CD4-positive, alpha-beta T cell treated with Interferon alpha-2 for 1 hour (primary cell): ENCODE measurements at regions not wholly inside any gene's neighbourhood (a gene's known extent, or its start where the extent isn't known, plus 50 kb on each side); places are given as distances from the start of the nearest gene placed in this dataset.

Experiments
- DNase-seq, 2 donors: peaks; one replicate each; pipeline ENCODE4 v3.0.0-alpha.2; 2020 to 2022

DNA sequence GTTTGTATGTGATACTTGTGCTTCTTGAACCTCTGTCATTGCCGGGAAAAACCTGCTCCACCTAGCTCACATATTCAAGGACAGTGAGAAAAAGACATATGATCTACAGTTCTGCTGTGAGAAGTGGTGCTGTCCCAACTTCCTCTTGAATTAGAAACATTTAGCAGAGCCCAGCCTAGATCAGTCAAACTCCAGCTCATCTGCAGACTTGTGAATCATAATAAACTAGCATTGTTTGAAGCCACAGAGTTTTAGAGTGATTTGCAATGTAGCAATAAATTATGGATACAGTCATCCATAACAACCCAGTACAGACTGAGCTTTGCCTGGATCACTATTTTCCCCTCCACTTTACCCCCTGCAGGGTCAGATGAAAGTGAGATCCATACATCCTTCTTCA is 497.8 kb downstream of the PLA2G4A start:
- DNase-seq: no peak

DNA sequence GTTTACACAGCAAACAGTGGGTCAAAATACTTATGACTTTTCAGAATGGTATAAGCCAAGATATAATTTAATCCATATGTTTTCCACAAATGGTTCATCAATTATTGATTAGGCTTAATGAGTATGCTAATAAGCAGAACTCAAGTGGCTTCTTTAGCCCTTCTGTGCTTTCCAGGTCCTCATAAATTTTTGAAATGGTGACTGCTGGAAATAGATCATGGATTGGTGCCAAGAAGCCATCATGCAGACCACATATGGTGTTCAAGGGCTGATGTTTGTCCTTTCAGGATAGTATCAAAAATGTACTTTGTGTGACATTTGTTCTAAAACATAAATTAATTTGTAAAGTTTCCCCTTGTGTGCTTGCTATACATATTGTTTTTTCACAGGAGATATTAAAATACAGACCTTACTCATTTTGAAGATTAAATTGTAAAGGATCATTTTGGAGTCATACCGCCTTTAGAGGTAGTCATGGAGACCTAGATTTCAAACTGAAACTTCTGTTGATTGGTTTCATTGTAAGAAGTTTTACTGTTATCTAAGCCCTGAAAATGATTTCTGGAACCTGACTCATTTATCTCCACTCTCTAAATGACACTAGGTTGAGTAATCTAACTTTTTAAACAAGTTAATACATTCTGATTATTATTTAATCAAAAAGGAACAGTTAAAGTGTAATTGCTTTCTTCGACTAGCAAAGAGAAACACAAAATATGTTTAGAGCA is 507.9 kb downstream of the PLA2G4A start:
- no peak for DNase-seq

- DNase-seq: no peak
Observed at GRCh38 chr1:187338762-187339412, 510.1 kb downstream of the PLA2G4A start.

DNA sequence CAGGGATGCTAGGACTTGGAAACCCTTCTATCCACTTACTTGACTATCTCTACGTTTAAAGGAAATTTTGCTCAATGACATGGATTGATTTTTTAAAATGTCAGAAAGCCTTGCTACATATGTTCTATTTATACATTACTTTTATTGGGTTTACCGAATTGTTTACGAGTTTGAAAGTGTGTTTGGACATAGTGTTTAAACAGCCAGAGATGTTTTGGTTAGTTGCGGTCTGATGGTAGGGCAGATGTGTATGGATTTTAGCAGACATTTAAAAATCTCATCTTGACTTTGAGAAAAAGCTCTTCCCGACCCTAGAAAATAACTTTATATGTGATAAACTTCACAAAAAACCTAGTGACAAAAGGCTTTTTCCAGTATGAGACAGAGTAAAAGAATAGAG is 513.7 kb downstream of the PLA2G4A start:
- no peak for DNase-seq

DNA sequence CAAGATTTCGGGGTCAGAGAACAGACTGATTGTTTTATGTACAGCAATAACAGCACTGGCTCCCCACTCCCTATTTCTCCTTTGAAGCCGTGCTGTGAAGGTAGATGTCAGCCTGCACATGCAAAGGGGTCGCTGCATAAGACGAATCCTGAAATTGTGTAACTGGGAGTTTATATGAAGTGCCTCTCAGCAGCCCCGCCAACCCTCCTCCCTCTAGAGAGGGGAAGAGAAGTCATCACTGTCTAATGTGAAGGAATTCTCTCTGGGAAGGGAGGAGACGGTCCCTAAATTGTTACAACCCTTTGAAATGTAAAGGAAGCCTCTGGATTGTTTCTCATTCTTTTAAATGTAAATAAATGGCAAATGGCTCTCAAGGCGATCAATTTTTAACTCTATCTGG is 545.3 kb downstream of the PLA2G4A start:
- no peak for DNase-seq

GRCh38 chr1:187374742-187375141 is 546.0 kb downstream of the PLA2G4A start:
- DNase-seq: no peak

DNA sequence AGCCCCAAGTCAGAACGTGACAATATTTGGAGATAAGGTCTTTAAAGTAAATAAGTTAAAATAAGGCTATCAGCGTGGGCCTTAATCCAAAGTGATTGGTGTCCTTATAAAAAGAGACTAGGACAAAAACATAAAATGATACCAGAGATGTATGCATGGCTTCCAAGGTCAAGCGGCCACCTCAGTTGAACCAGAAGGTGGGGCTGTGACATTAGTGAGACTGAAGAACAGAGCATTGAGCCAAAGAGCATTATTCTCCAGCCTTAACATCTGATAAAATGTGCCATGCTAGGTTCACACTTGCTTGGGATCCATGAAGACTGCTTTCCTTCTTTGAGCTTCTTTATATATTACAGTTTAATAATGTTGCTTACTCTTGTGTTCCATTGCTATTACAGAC is 554.6 kb downstream of the PLA2G4A start:
- DNase-seq: no peak

- no peak for DNase-seq
Observed at GRCh38 chr1:187384504-187384903, 555.8 kb downstream of the PLA2G4A start.

DNA sequence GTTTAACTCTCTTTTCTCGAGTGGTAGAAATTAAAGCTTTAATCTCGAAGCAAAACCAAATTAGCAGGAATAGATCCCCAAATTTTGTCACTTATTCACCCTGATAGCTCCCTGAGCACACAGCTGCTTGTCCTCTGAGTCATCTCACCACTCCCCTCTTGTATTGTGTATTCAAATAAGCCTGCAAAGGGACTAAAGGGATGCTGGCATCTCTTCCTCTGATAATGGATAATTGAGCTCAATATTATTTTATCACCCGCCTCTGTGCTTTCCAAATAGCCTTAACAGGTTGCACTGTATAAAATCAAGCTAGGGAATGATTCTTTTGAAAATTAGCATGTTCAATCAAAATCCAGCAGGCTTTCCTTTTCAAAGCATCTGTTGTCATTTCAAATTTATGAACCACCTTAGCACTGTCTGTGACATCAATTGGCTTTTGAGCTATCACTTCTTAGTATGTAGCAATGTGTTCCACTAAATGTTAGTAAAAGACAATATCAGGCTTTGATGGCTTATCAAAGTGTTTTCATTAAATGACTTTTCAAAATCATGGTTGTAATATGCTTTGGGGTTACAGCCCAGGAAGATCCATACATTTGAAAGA is 561.6 kb downstream of the PLA2G4A start:
- DNase-seq: no peak

GRCh38 chr1:187396226-187396625 is 567.5 kb downstream of the PLA2G4A start:
- DNase-seq: no peak

GRCh38 chr1:187396929-187397796 is 568.4 kb downstream of the PLA2G4A start:
- no peak for DNase-seq

GRCh38 chr1:187408212-187409004 is 579.7 kb downstream of the PLA2G4A start:
- DNase-seq: no peak

- no peak for DNase-seq
Observed at GRCh38 chr1:187409341-187409740, 580.6 kb downstream of the PLA2G4A start.

GRCh38 chr1:187411118-187411517 is 582.4 kb downstream of the PLA2G4A start:
- DNase-seq: no peak

DNA sequence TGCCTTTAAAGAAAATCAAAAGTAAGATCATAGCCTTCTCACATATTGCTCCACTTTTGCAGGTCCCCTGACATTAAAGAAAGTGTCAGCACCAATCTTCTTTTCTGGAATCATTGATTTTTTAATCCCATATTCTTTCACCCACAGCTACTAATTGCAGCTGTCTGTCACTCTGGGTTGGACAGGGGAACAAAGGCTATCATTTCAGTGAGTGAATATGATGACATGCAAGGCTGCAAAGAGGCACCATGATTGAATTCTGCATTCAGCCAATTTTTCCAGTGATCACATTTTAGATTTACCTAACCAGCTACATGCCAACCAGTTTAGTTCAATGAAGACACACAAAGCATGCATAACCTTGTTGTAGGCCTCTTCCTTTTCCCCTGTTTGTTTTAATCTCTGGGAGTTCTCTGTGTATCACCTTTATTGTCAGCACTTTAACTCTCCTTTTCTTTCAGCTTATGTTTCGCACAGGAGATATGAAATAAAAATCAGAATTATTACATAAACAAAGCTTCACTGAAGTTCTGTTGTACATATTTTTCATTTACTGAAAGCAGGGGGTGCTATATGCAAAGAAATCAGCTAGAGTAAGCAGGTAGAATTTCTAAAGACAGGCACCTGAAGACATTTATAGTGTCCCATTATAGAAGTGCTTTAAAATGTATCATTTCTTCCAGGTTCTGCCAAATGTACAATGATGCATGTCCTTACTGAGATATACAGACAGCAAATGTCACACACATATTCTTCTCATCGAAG is 584.8 kb downstream of the PLA2G4A start:
- no peak for DNase-seq

DNA sequence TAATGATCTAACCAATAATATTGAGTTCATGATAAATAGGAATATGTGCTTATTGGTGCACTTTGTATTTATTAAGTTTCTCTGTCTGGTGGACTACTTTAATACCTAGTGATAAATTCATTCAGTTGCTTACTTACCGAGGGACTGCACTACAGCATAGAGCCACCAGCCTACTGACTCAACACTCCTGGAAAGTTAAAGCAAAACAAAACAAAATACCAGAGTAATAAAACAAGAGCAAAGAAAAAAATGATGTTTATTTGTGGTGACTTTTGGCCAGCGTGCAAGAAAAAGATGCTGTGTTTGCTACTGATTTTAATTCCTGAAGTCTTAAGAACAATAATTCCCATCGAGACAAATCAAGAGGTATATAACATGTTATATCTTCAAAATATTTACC is 586.3 kb downstream of the PLA2G4A start:
- DNase-seq: no peak

- no peak for DNase-seq
Observed at GRCh38 chr1:187417520-187417919, 588.8 kb downstream of the PLA2G4A start.

GRCh38 chr1:187433598-187433997 is 604.8 kb downstream of the PLA2G4A start:
- DNase-seq: no peak

DNA sequence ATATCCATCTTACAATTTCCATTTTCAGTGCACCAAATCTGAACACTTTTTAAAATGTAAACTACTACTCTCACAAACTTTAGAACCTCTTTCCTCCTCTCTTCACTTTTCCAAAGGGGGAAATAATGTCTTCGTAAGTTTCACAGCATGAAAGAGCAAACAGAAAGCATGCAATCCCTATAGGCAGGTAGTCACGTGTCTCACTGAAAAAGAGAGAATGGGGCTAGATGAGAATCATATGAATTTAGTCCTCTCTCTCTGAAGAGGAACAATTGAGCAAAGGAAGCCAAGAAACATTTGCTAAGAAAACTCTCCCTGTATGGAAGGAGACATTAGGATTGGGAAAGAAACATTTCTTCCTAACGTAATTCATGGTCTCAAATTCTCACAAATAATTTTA is 613.9 kb downstream of the PLA2G4A start:
- DNase-seq: no peak

DNA sequence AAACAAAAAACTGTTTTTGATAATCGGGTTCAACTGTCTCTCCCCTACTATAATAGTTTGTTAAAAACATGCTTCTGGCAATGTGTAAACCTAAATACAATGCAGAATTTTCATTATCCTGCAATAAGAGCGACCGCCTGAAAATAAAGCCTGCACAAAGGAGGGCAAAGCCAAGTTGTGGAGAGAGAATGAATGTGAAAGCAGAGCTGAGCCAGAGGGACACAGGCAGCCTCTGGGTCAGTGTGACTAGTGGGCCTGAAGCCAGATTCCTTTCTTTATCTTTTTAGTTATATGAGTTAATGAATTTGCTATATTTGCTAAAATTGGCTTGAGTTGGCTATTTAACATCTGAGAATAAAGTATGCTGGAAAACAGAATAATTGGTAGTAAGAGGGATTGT is 615.2 kb downstream of the PLA2G4A start:
- no peak for DNase-seq

GRCh38 chr1:187445066-187445465 is 616.3 kb downstream of the PLA2G4A start:
- DNase-seq: no peak

DNA sequence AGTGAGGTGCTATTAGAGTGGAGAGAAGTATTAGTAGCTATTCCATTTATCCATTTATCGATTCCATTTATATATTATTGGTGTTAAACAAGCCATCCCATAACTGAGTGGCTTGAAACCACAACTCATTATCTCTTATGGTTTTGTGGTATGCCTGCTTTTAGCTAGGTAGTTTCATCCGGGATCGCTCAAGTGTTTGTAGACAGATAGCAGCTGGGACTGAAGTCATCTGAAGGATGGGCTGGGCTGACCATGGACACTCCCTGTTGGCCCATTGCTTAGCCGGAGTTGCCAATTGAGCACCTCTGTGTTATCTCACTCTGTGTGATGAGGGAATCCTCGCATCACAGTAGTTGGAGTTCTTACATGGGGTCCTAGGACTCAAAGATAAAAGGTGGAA is 622.5 kb downstream of the PLA2G4A start:
- no peak for DNase-seq
